ENCODE measurements at regions not wholly inside any gene's neighbourhood (a gene's known extent, or its start where the extent isn't known, plus 50 kb on each side); places are given as distances from the start of the nearest gene placed in this dataset.

- H3K4me3 ChIP-seq (ENCODE audit: low read depth, low read length, poor library complexity, severe bottlenecking): no peak overlapping the region
- H3K36me3 ChIP-seq (ENCODE audit: insufficient read depth, low read length, poor library complexity, severe bottlenecking): no peaks in the 10 kb centered on the region
- intact Hi-C loops (cut with micrococcal nuclease; ENCODE audit: unreplicated experiment): no loop called here
- H3K27me3 ChIP-seq (replicated peaks; ENCODE audit: insufficient read depth, low read depth, low read length, poor library complexity): peaks cover 8% of the 10 kb centered on the region
- no peak for DNase-seq (ENCODE audit: low spot score)
- CTCF ChIA-PET: no interaction called here
- no peaks in the 10 kb centered on the region for H3K4me1 ChIP-seq (ENCODE audit: insufficient read depth, low read length, poor library complexity, severe bottlenecking)
- H3K9me3 ChIP-seq (ENCODE audit: low read depth, low read length, poor library complexity, severe bottlenecking): no peaks in the 10 kb centered on the region
- TF ChIP-seq EZH2 (IDR thresholded peaks at IDR 0.05; ENCODE audit: borderline replicate concordance, low read depth, low read length, poor library complexity, severe bottlenecking) (no peak), CTCF (conservative IDR thresholded peaks at IDR 0.05; ENCODE audit: low read depth, low read length) (no peak)
- POLR2A ChIA-PET (ENCODE audit: low non-redundant PET): no interaction called here
- BruUV-seq (replicated peaks): no TSS peak
- H3K27ac ChIP-seq (ENCODE audit: low read depth, low read length, poor library complexity, severe bottlenecking): no peak overlapping the region
Observed at GRCh38 chr20:22901921-22902320, 133.2 kb upstream of the SSTR4 start.

DNA sequence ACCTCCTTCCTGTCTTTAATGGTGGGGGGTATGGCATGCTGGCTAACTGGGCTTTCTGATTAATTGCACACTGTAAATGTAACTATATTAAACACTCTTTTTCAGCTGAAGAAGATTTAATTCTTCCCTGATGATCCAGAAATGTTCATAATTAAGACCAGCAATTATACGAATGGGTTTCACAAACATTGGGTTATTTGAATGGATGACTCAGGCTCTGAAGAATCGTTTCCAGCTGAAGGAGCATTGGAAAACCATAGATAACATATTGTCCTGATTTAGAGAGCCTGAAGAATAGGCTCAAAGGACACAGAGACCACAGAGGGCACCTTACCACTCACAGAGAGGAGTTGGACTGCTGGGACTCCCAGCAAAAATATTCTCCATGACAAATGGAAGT lies 130.7 kb upstream of the SSTR4 start:
- TF ChIP-seq EZH2 (IDR thresholded peaks at IDR 0.05; ENCODE audit: borderline replicate concordance, low read depth, low read length, poor library complexity, severe bottlenecking) (no peak), CTCF (conservative IDR thresholded peaks at IDR 0.05; ENCODE audit: low read depth, low read length) (no peak)
- Histone ChIP-seq H3K27me3 (replicated peaks; ENCODE audit: insufficient read depth, low read depth, low read length, poor library complexity) (peaks cover 23% of the 10 kb centered on the region), H3K4me1 (ENCODE audit: insufficient read depth, low read length, poor library complexity, severe bottlenecking) (no peaks in the 10 kb centered on the region), H3K27ac (ENCODE audit: low read depth, low read length, poor library complexity, severe bottlenecking) (no peak overlapping the region), H3K36me3 (ENCODE audit: insufficient read depth, low read length, poor library complexity, severe bottlenecking) (no peaks in the 10 kb centered on the region), H3K4me3 (ENCODE audit: low read depth, low read length, poor library complexity, severe bottlenecking) (no peak overlapping the region), H3K9me3 (ENCODE audit: low read depth, low read length, poor library complexity, severe bottlenecking) (no peaks in the 10 kb centered on the region)
- intact Hi-C loops (cut with micrococcal nuclease; ENCODE audit: unreplicated experiment): no loop called here
- ChIA-PET CTCF (no interaction called here), POLR2A (ENCODE audit: low non-redundant PET) (no interaction called here)
- BruUV-seq (replicated peaks): no TSS peak
- DNase-seq (ENCODE audit: low spot score): no peak

DNA sequence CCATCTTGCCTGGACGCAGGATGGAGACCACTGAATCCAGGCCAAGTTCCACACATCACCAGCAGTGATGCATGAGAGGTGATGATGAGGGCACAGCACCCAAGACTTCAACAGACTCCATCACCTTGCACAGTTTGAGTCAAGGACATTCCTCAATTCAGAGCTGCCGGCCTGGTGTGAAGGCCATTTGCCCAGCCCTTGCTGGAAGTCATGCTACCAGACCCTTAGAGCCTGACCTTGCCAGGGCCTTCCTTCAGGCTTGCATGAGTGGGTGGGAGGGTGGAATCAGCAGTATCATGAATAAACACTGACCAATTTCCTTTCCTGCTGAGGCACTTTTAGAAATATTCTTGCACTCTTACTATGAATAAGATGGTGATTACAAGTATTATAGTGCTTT lies 130.2 kb upstream of the SSTR4 start:
- TF ChIP-seq CTCF (conservative IDR thresholded peaks at IDR 0.05; ENCODE audit: low read depth, low read length) (no peak), EZH2 (IDR thresholded peaks at IDR 0.05; ENCODE audit: borderline replicate concordance, low read depth, low read length, poor library complexity, severe bottlenecking) (no peak)
- CTCF ChIA-PET: no interaction called here
- H3K4me3 ChIP-seq (ENCODE audit: low read depth, low read length, poor library complexity, severe bottlenecking): no peak overlapping the region
- BruUV-seq (replicated peaks): no TSS peak
- no peaks in the 10 kb centered on the region for H3K9me3 ChIP-seq (ENCODE audit: low read depth, low read length, poor library complexity, severe bottlenecking)
- peaks cover 24% of the 10 kb centered on the region for H3K27me3 ChIP-seq (replicated peaks; ENCODE audit: insufficient read depth, low read depth, low read length, poor library complexity)
- intact Hi-C loops (cut with micrococcal nuclease; ENCODE audit: unreplicated experiment): no loop called here
- H3K4me1 ChIP-seq (ENCODE audit: insufficient read depth, low read length, poor library complexity, severe bottlenecking): no peaks in the 10 kb centered on the region
- no peaks in the 10 kb centered on the region for H3K36me3 ChIP-seq (ENCODE audit: insufficient read depth, low read length, poor library complexity, severe bottlenecking)
- no peak for DNase-seq (ENCODE audit: low spot score)
- POLR2A ChIA-PET (ENCODE audit: low non-redundant PET): no interaction called here
- H3K27ac ChIP-seq (ENCODE audit: low read depth, low read length, poor library complexity, severe bottlenecking): no peak overlapping the region
